Ammon's horn (tissue), 1 donor: ENCODE measurements at regions not wholly inside any gene's neighbourhood (a gene's known extent, or its start where the extent isn't known, plus 50 kb on each side); places are given as distances from the start of the nearest gene placed in this dataset.
A peak's percentile ranks its signal among the peaks of the same experiment; 100 is the strongest.

ENCODE experiments used
- DNase-seq: peaks from one replicate; pipeline ENCODE4 v3.0.0-alpha.2; 2016; ENCODE audit warnings: low spot score

GRCh38 chr4:177573507-177573906 is 131.3 kb upstream of the AGA start:
- no peak for DNase-seq

DNA sequence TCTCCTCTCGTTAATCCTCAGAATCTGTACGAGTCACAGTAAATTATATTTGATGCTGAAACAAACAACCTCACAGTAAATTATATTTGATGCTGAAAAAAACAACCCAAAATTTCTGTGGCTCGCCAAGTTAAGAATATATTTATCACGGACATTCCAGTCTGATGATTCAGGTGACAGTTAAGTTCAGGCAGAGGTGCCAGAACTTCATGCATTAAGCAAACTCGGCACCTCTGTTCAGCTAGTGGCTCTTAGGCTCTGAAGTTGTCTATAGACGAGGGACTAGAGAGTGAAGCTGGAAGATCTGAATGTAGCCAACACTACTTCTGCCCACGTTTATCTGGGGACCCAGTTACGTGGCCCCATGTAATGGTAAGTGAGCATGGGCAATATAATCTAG is 132.2 kb upstream of the AGA start:
- no peak for DNase-seq

DNA sequence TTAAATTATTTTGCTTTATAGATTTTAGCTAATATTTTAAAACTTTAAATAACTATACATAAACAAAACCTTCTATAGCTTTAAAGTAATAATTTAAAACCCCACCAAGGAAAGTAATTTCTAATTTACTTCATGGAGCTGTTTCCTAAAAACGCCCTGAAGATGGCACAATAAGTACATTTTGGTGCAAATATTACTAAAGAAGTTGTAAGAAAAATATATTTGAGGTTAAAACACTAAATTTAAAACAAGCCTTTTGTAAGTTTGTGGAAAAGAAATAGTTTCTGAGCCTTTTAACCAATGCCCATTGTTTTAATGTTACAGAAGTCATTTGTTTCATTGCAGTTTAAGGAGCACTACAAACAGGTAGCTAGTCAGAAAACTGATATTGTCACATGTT is 137.4 kb upstream of the AGA start:
- no peak for DNase-seq

- no peak for DNase-seq
These were observed 140.8 kb upstream of the AGA start for GRCh38 chr4:177582992-177583391.

DNA sequence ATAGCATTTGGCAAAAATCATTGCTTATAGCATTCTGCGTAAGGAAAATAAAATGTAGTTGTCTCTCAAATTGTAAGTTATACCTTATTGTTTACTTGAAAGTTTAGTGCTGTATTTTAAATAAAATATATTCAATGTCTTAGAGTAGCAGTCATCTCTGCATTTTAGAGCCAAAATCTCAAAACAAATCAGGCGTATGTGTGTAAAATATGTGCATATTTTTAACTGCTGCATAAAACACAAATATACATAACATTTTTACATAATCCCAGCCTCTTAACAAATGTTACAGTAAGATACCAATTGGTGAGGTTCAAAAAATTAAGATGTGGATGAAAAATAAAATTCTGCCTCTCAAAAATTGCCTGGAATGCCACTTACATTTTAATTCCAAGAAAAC is 145.8 kb upstream of the AGA start:
- DNase-seq = no peak

GRCh38 chr4:177595386-177595785 is 153.1 kb upstream of the AGA start:
- no peak for DNase-seq

GRCh38 chr4:177596035-177596434 is 153.8 kb upstream of the AGA start:
- DNase-seq = peak; percentile 27

DNA sequence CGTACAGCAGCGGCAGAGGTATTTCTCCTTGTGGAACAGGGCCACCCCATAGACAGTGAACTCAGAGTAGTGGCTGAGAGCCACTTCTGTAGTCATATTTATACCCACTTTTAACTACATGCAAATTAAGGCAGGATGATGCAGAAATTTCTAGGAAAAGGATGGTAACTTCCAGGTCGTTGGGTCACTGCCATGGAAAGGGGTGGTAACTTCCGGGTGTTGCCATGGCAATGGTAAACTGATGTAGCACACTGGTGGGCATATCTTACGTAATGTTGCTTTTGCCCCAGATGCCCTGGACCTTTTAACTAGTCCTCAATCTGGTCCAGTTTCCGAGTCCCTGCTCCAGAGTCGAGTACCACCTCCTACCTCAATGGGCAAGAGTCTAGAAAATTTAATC is 154.8 kb upstream of the AGA start:
- DNase-seq = no peak

- no peak for DNase-seq
These were observed 163.0 kb upstream of the AGA start for GRCh38 chr4:177605252-177605651.

- no peak for DNase-seq
These were observed 164.9 kb upstream of the AGA start for GRCh38 chr4:177607111-177607573.

GRCh38 chr4:177611974-177612664 is 169.9 kb upstream of the AGA start:
- no peak for DNase-seq

GRCh38 chr4:177612684-177613083 is 170.4 kb upstream of the AGA start:
- DNase-seq = no peak

DNA sequence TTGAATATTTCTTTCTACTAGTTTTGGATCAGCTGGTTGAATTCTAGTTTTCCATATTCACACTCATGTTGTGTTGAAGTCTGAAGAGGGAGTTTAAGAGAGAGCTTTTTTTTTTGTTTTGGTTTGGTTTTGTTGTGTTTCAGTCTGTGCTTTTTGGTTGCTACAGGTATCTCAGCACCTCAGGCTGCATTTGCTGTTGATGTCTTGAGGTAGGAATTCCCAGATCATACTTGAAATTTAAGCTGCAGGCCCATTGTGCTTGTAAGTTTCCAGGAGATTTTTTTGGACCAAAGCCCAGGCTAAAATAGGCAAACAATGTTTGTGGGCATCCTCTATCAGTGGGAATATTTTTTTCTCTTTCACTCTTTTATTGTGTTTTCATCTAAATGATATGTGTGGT is 190.2 kb upstream of the AGA start:
- DNase-seq = no peak

GRCh38 chr4:177638871-177639270 is 196.6 kb upstream of the AGA start:
- no peak for DNase-seq

GRCh38 chr4:177640864-177641263 is 198.6 kb upstream of the AGA start:
- DNase-seq = no peak

DNA sequence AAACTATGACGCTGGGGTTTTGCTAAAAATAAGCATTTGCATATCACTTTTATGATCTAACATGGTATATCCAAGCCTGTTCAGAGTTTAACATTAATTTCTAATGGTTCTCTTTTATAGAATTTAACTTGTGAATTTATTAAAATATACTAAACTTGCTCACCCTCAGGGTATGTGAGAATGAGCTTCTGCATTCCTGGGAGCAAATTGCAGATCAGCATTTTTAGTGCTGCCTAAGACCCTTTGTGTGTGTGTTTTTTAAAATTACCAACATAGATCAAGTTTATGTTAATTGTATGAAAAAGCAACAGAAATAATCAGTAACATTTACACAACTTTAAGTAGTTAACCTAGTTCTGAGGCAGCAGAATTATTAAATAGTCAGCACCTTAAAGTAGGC is 218.0 kb upstream of the AGA start:
- DNase-seq = no peak

DNA sequence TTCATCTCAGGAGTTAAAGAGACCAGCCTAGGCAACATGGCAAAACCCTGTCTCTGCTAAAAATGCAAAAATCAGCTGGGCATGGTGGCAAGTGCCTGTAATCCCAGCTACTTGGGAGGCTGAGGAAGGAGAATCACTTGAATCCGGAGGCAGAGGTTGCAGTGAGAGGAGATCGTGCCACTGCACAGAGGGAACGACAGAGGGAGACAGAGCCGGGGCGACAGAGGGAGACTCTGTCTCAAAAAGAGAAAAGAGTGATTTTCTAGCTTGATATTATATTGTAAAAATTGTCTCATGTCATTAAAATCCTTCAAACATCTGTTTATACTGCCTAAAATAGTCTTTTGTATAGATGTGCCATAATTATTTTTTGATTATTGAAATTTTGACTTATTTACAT is 225.4 kb upstream of the AGA start:
- DNase-seq = no peak

DNA sequence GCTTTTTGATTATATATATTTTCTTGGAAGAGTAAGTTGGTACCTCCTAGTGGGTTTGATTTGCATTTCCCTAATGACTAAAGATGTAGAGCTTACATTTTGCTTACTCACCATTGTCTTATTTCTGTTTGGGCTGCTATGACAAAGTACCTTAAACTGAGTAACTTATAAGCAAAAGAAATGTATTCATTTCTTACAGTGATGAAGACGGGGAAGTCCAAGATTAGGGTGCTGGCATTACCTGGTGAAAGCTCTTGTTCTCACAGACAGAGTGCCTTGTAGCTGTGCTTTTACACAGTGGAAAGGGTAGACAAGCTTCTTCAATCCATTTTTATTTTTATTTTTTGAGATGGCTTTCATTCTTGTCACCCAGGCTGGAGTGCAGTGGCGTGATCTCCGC is 229.2 kb upstream of the AGA start:
- no peak for DNase-seq

GRCh38 chr4:177671845-177672244 is 229.6 kb upstream of the AGA start:
- no peak for DNase-seq

GRCh38 chr4:177673985-177674489 is 231.8 kb upstream of the AGA start:
- no peak for DNase-seq

- DNase-seq = no peak
These were observed 238.1 kb upstream of the AGA start for GRCh38 chr4:177680308-177680707.

- no peak for DNase-seq
These were observed 239.7 kb upstream of the AGA start for GRCh38 chr4:177681902-177682301.

- DNase-seq = no peak
These were observed 244.9 kb upstream of the AGA start for GRCh38 chr4:177687117-177687516.

DNA sequence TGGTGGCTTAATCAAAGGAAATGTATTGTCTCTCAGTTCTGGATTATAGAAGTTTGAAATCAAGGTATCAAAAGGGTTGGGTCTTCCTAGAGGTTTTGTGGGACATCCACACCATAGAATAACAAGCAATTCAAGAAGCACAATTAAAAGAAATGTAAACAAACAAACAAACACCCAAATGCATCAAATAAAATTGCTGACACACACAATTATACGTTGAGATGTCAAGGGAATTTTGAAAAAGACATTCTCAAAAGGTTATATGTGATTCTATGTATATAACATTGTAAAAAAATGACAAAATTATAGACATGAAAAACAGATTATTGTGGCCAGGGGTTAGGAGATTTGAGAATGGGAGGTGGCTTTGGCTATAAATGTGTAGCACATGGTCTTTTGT is 250.7 kb upstream of the AGA start:
- DNase-seq = no peak
